Endothelial cell of umbilical vein (primary cell): ENCODE measurements at regions not wholly inside any gene's neighbourhood (a gene's known extent, or its start where the extent isn't known, plus 50 kb on each side); places are given as distances from the start of the nearest gene placed in this dataset.

ENCODE experiments used
- BruUV-seq: library from RNA; stranded (reverse); fragments of 400-500 nt; replicated peaks from 2 replicates; lab custom pipeline; 2021; lab: Mats Ljungman, UMichigan
- CTCF ChIA-PET: fragments of 300-600, 350-600 bp; sonication (Branson Sonifier 250); formaldehyde crosslinking; loops from one replicate; lab custom pipeline; 2021; ENCODE audit warnings: antibody characterized with exemption, inconsistent platforms; lab: Charles Lee
- POLR2A ChIA-PET: fragments of 300-600, 350-600 bp; sonication (Branson Sonifier 250); formaldehyde crosslinking; loops from one replicate; lab custom pipeline; 2021; ENCODE audit warnings: antibody characterized with exemption, inconsistent platforms; lab: Charles Lee
- DNase-seq: peaks from one replicate; pipeline ENCODE4 v3.0.0-alpha.2; 2011; ENCODE audit warnings: low read depth, low spot score
- FAIRE-seq: peaks from 2 replicates; lab custom pipeline; 2011; peaks lifted over from hg19 to GRCh38; lab: Jason Lieb, UNC
- H2AFZ ChIP-seq: 2 replicates; pipeline ENCODE4 v1.6.0; 2012; ENCODE audit warnings: low read depth, low read length, control low read depth, inconsistent platforms
- H3K27ac ChIP-seq: 2 replicates; pipeline ENCODE4 v1.5.1; 2011; ENCODE audit warnings: low read depth, mild to moderate bottlenecking, control low read depth, low read length, moderate library complexity; ENCODE audit not compliant: insufficient read depth
- H3K27me3 ChIP-seq, 2 experiments: 2 replicates each; pipeline versions ENCODE4 v1.6.0 to v1.6.1; 2011; ENCODE audit warnings: low read length in 2 of 2, mixed read lengths in 1 of 2; ENCODE audit not compliant: control insufficient read depth in 2 of 2, insufficient read depth in 2 of 2
- H3K36me3 ChIP-seq, 2 experiments: 2 replicates in 1 of 2; 3 replicates in 1 of 2; pipeline ENCODE4 v1.5.1; 2011; ENCODE audit warnings: low read length in 2 of 2, mild to moderate bottlenecking in 1 of 2, moderate library complexity in 1 of 2; ENCODE audit not compliant: control insufficient read depth in 2 of 2, insufficient read depth in 2 of 2; ENCODE audit errors: extremely low read depth in 1 of 2
- H3K4me1 ChIP-seq: 3 replicates; pipeline ENCODE4 v1.5.1; 2011; ENCODE audit warnings: mild to moderate bottlenecking, low read length; ENCODE audit not compliant: control insufficient read depth, insufficient read depth; ENCODE audit errors: extremely low read depth
- H3K4me2 ChIP-seq: 2 replicates; pipeline ENCODE4 v1.6.1; 2011; ENCODE audit warnings: low read length, control low read depth, mixed read lengths; ENCODE audit not compliant: insufficient read depth
- H3K4me3 ChIP-seq, 3 experiments: fragments of 200-600 bp in 1 of 3; sonication (generic), shearing (Covaris generic) in 1 of 3; replicated peaks in 1 of 3; 2 replicates each; pipeline ENCODE4 v1.5.1; 2011 to 2016; ENCODE audit warnings: control low read depth in 3 of 3, low read length in 3 of 3, mild to moderate bottlenecking in 2 of 3, inconsistent platforms in 1 of 3, low read depth in 1 of 3, moderate library complexity in 1 of 3; ENCODE audit not compliant: insufficient read depth in 1 of 3
- H3K79me2 ChIP-seq: 2 replicates; pipeline ENCODE4 v1.6.0; 2012; ENCODE audit warnings: low read length, inconsistent platforms; ENCODE audit not compliant: control insufficient read depth, insufficient read depth
- H3K9ac ChIP-seq: replicated peaks from 2 replicates; pipeline ENCODE3; 2011; ENCODE audit warnings: low read length, control low read depth; ENCODE audit not compliant: insufficient read depth; ENCODE audit errors: extremely low read depth
- H3K9me1 ChIP-seq: replicated peaks from 3 replicates; pipeline ENCODE4 v1.6.0; 2011; ENCODE audit warnings: mild to moderate bottlenecking, low read length; ENCODE audit not compliant: control insufficient read depth, insufficient read depth; ENCODE audit errors: extremely low read depth
- H3K9me3 ChIP-seq: replicated peaks from 2 replicates; pipeline ENCODE4 v1.5.1; 2012; ENCODE audit warnings: low read length, inconsistent platforms; ENCODE audit not compliant: control insufficient read depth, insufficient read depth
- H4K20me1 ChIP-seq: replicated peaks from 2 replicates; pipeline ENCODE3; 2011; ENCODE audit warnings: mild to moderate bottlenecking, low read length; ENCODE audit not compliant: control insufficient read depth, insufficient read depth; ENCODE audit errors: extremely low read depth
- CTCF ChIP-seq, 2 donors: IDR thresholded peaks; 1 replicate in 1 of 2; 2 replicates in 1 of 2; pipeline ENCODE4 v1.5.1; 2011; ENCODE audit warnings: low read length in 2 of 2, mild to moderate bottlenecking in 2 of 2, moderate library complexity in 2 of 2, control low read depth in 1 of 2, inconsistent platforms in 1 of 2, low read depth in 1 of 2; ENCODE audit not compliant: insufficient read depth in 1 of 2; ENCODE audit errors: extremely low read depth in 1 of 2
- EZH2 ChIP-seq: IDR thresholded peaks from 2 replicates; pipeline ENCODE4 v1.6.1; 2012; ENCODE audit warnings: borderline replicate concordance, low read depth, mild to moderate bottlenecking, moderate library complexity, low read length, inconsistent platforms; ENCODE audit not compliant: severe bottlenecking
- FOS ChIP-seq: IDR thresholded peaks from 2 replicates; pipeline ENCODE4 v1.6.1; 2011; ENCODE audit warnings: mild to moderate bottlenecking, low read length, moderate library complexity, borderline replicate concordance; ENCODE audit not compliant: insufficient read depth
- GATA2 ChIP-seq: IDR thresholded peaks from 2 replicates; pipeline ENCODE4 v1.7.0; 2011; ENCODE audit warnings: low read depth, mild to moderate bottlenecking, moderate library complexity, mixed read lengths, low read length; ENCODE audit not compliant: insufficient read length, insufficient read depth
- JUN ChIP-seq: IDR thresholded peaks from 2 replicates; pipeline ENCODE4 v1.6.1; 2011; ENCODE audit warnings: borderline replicate concordance, low read depth; ENCODE audit not compliant: insufficient read length, insufficient read depth
- MAX ChIP-seq: IDR thresholded peaks from 2 replicates; pipeline ENCODE4 v1.6.1; 2011; ENCODE audit not compliant: insufficient read depth, insufficient read length
- MYC ChIP-seq: IDR thresholded peaks from one replicate; pipeline ENCODE4 v1.6.1; 2011; ENCODE audit warnings: mild to moderate bottlenecking, low read depth, low read length
- POLR2A ChIP-seq: IDR thresholded peaks from 2 replicates; pipeline ENCODE4 v1.6.1; 2012; ENCODE audit warnings: low read depth, mild to moderate bottlenecking, control low read depth, low read length
- POLR2AphosphoS5 ChIP-seq: IDR thresholded peaks from 2 replicates; pipeline ENCODE4 v1.6.1; 2012; ENCODE audit warnings: low read depth, mild to moderate bottlenecking, control low read depth, low read length, moderate library complexity; ENCODE audit not compliant: insufficient read depth
- dilution Hi-C: fragments of 300-500 bp; cut with MboI; formaldehyde crosslinking; loops from one replicate; pipeline ENCODE4 v1.15.0; 2019; ENCODE audit warnings: low sequenced_read_pairs; ENCODE audit not compliant: extremely low pct_ligation_motif_present
- intact Hi-C: fragments of 100-400 bp; cut with micrococcal nuclease; formaldehyde crosslinking; loops from one replicate; pipeline ENCODE4 v1.10.0; 2022

DNA sequence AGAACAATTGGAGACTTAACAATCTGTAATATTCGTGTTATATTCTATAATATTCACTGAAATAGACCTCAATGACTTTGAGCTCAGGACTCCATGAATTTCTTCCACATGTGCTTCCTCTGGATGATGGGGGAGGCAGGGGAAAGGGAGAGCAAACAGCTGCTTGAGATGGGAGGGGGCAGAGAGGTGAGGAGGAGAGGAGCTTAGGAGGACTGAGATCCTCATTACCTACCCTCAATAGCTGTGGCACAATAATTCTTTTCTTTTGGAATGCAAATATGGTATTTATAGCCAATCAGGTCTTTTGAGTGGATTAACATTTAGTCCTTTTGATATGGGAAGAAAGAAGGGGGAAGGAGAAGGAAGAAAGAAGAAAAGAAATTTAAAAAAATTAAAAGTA lies 64.1 kb upstream of the ZNF217 start:
- Histone ChIP-seq H4K20me1 (no peaks in the 10 kb centered on the region), H3K4me3 (no peak overlapping the region), H3K36me3 (no peaks in the 10 kb centered on the region), H2AFZ (no peak overlapping the region), H3K9me1 (no peaks in the 10 kb centered on the region), H3K79me2 (no peaks in the 10 kb centered on the region), H3K9ac (no peak overlapping the region), H3K27ac (no peak overlapping the region), H3K4me2 (no peak overlapping the region), H3K9me3 (no peaks in the 10 kb centered on the region), H3K4me1 (peaks cover 5% of the 10 kb centered on the region), H3K27me3 (no peaks in the 10 kb centered on the region)
- ChIA-PET CTCF (interaction anchor here (1.3 to 2.3 kb wide), 5 partner anchors 15 to 282 kb away, joined by 3 to 6 read pairs (median 5); no protein-coding TSS in a partner anchor), POLR2A (no interaction called here)
- dilution Hi-C loops (no loop called here), intact Hi-C loops (loop anchor here (5.0 kb wide), 1 partner anchor 65 kb away; the partner anchor contains the start of gene ZNF217)
- FAIRE-seq (no peak), DNase-seq (no peak)
- TF ChIP-seq MAX (no peak), GATA2 (no peak), JUN (no peak), POLR2A (no peak), FOS (no peak), MYC (no peak), CTCF (IDR thresholded peaks at IDR 0.05; ENCODE audit: extremely low read depth in 1 of 2, insufficient read depth in 1 of 2, low read depth in 1 of 2, low read length in 2 of 2) (no peak), EZH2 (no peak), POLR2AphosphoS5 (no peak)
- no TSS peak for BruUV-seq
